ENCODE measurements at regions not wholly inside any gene's neighbourhood (a gene's known extent, or its start where the extent isn't known, plus 50 kb on each side); places are given as distances from the start of the nearest gene placed in this dataset.

- TF ChIP-seq PHF8 (conservative IDR thresholded peaks at IDR 0.05; ENCODE audit: low read depth, low read length) (no peak), TEAD4 (IDR thresholded peaks at IDR 0.05; ENCODE audit: low read depth, low read length) (no peak)
Measured at GRCh38 chr12:61422786-61423185, 837.4 kb upstream of the USP15 start (continued).
